HEK293 (cell line): ENCODE measurements at regions not wholly inside any gene's neighbourhood (a gene's known extent, or its start where the extent isn't known, plus 50 kb on each side); places are given as distances from the start of the nearest gene placed in this dataset.

Experiments
- CTCF ChIA-PET: fragments of 350-600 bp; formaldehyde crosslinking; extraction: SDS; loops from one replicate; lab custom pipeline; 2021; ENCODE audit warnings: antibody characterized with exemption; lab: Yijun Ruan, JAX
- POLR2A ChIA-PET: fragments of 300-600 bp; formaldehyde crosslinking; extraction: SDS; loops from one replicate; lab custom pipeline; 2020; ENCODE audit warnings: antibody characterized with exemption, inconsistent platforms; lab: Yijun Ruan, JAX
- H3K27ac ChIP-seq: fragments of 200-500 bp; sonication (Bioruptor generic); 2 replicates; pipeline ENCODE4 v1.5.1; 2014; ENCODE audit warnings: low read depth, low read length, control low read depth, inconsistent platforms; ENCODE audit errors: extremely low read depth
- H3K36me3 ChIP-seq, 2 experiments: fragments of 200-500 bp in 1 of 2; sonication (Bioruptor generic) in 1 of 2; 1 replicate in 1 of 2; 2 replicates in 1 of 2; pipeline ENCODE4 v1.5.1; 2014 to 2017; ENCODE audit warnings: inconsistent platforms in 2 of 2, low read length in 2 of 2; ENCODE audit not compliant: control insufficient read depth in 2 of 2, insufficient read depth in 1 of 2
- H3K4me1 ChIP-seq: fragments of 200-500 bp; sonication (Bioruptor generic); 2 replicates; pipeline ENCODE4 v1.5.1; 2014; ENCODE audit warnings: mild to moderate bottlenecking, low read length, inconsistent platforms; ENCODE audit not compliant: control insufficient read depth, insufficient read depth
- H3K4me3 ChIP-seq: 2 replicates; pipeline ENCODE4 v1.5.1; 2011; ENCODE audit warnings: low read depth, mild to moderate bottlenecking, control low read depth, low read length, moderate library complexity
- H3K9me3 ChIP-seq: fragments of 200-500 bp; sonication (Bioruptor generic); 2 replicates; pipeline ENCODE4 v1.5.1; 2014; ENCODE audit warnings: low read depth, low read length, inconsistent platforms; ENCODE audit not compliant: control insufficient read depth, insufficient read depth
- RBAK ChIP-seq: fragments of 450-650 bp; formaldehyde crosslinking; IDR thresholded peaks from 2 replicates; pipeline ENCODE4 v1.5.1; 2016; ENCODE audit warnings: missing biosample characterization, missing genetic modification characterization
- WT1 ChIP-seq: fragments of 450-650 bp; formaldehyde crosslinking; IDR thresholded peaks from 2 replicates; pipeline ENCODE4 v1.5.1; 2016; ENCODE audit warnings: missing biosample characterization, missing genetic modification characterization
- YY1 ChIP-seq: fragments of 450-650 bp; formaldehyde crosslinking; IDR thresholded peaks from 2 replicates; pipeline ENCODE4 v1.5.1; 2018; ENCODE audit warnings: missing biosample characterization, missing genetic modification characterization
- ZFP3 ChIP-seq: fragments of 450-650 bp; formaldehyde crosslinking; IDR thresholded peaks from 2 replicates; pipeline ENCODE4 v1.5.1; 2016; ENCODE audit warnings: low read depth, missing biosample characterization, missing genetic modification characterization
- ZNF184 ChIP-seq: fragments of 450-650 bp; IDR thresholded peaks from 2 replicates; pipeline ENCODE4 v1.5.1; 2018; ENCODE audit warnings: missing biosample characterization, mild to moderate bottlenecking, missing genetic modification characterization
- ZNF248 ChIP-seq: fragments of 450-650 bp; formaldehyde crosslinking; IDR thresholded peaks from 2 replicates; pipeline ENCODE4 v1.5.1; 2017; ENCODE audit warnings: missing biosample characterization, missing genetic modification characterization
- ZNF416 ChIP-seq: fragments of 450-650 bp; formaldehyde crosslinking; IDR thresholded peaks from 2 replicates; pipeline ENCODE4 v1.5.1; 2016; ENCODE audit warnings: missing biosample characterization, missing genetic modification characterization
- ZNF558 ChIP-seq: fragments of 450-650 bp; formaldehyde crosslinking; IDR thresholded peaks from 2 replicates; pipeline ENCODE4 v1.5.1; 2016; ENCODE audit warnings: missing biosample characterization, missing genetic modification characterization
- ZNF585B ChIP-seq: fragments of 450-650 bp; formaldehyde crosslinking; IDR thresholded peaks from 2 replicates; pipeline ENCODE4 v1.5.1; 2016; ENCODE audit warnings: missing biosample characterization, missing genetic modification characterization
- ZNF747 ChIP-seq: fragments of 450-650 bp; formaldehyde crosslinking; IDR thresholded peaks from 2 replicates; pipeline ENCODE4 v1.5.1; 2016; ENCODE audit warnings: missing biosample characterization, missing genetic modification characterization
- ZNF768 ChIP-seq: fragments of 450-650 bp; formaldehyde crosslinking; IDR thresholded peaks from 2 replicates; pipeline ENCODE4 v1.5.1; 2018; ENCODE audit warnings: missing biosample characterization, mild to moderate bottlenecking, missing genetic modification characterization
- ZNF792 ChIP-seq: fragments of 450-650 bp; formaldehyde crosslinking; IDR thresholded peaks from 2 replicates; pipeline ENCODE4 v1.5.1; 2016; ENCODE audit warnings: missing biosample characterization, missing genetic modification characterization
- ZNF843 ChIP-seq: fragments of 450-650 bp; formaldehyde crosslinking; IDR thresholded peaks from 2 replicates; pipeline ENCODE4 v1.5.1; 2016; ENCODE audit warnings: missing biosample characterization, missing genetic modification characterization
- TF ChIP-seq, protein P1 (sequence below): fragments of 450-650 bp; formaldehyde crosslinking; IDR thresholded peaks from 2 replicates; pipeline ENCODE4 v1.5.1; 2016; ENCODE audit warnings: missing biosample characterization, missing genetic modification characterization
- TF ChIP-seq, protein P2 (sequence below): fragments of 450-650 bp; formaldehyde crosslinking; IDR thresholded peaks from 2 replicates; pipeline ENCODE4 v1.5.1; 2016; ENCODE audit warnings: missing biosample characterization, missing genetic modification characterization, borderline replicate concordance
- TF ChIP-seq, protein P3 (sequence below): fragments of 450-650 bp; formaldehyde crosslinking; IDR thresholded peaks from 2 replicates; pipeline ENCODE4 v1.5.1; 2016; ENCODE audit warnings: missing biosample characterization, missing genetic modification characterization
- TF ChIP-seq, protein P4 (sequence below): fragments of 450-650 bp; formaldehyde crosslinking; IDR thresholded peaks from 2 replicates; pipeline ENCODE4 v1.5.1; 2016; ENCODE audit warnings: missing biosample characterization, missing genetic modification characterization

DNA sequence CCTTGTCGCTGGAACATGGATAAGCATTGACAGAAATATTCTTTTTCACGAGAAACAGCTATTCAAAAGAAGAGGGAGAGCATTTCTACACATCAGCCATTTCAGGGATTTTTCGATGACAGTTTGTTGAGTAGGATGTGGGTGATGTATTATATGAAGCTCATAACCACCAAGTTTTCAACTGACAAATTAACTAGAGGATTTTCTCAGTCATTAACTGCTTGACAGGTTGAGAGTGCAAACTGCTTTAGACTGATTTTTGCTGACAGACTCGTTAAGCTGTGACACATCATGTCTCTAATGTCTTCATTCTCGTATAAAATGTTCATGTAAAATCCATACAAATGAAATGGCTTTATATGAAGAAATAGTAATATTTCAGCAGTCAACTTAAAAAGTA lies 354.2 kb upstream of the KCNN2 start:
- Histone ChIP-seq H3K36me3 (no peaks in the 10 kb centered on the region), H3K27ac (no peak overlapping the region), H3K4me3 (no peak overlapping the region), H3K9me3 (no peaks in the 10 kb centered on the region), H3K4me1 (no peaks in the 10 kb centered on the region)
- POLR2A ChIA-PET: no interaction called here
- TF ChIP-seq ZNF585B (tag by site-specific recombination) (no peak), RBAK (tag by site-specific recombination) (no peak), WT1 (tag by site-specific recombination) (no peak), ZFP3 (tag by site-specific recombination) (no peak), ZNF184 (tag by site-specific recombination) (no peak), ZNF558 (tag by site-specific recombination) (no peak), ZNF768 (tag by site-specific recombination) (no peak), YY1 (tag by site-specific recombination) (no peak), ZNF843 (tag by site-specific recombination) (no peak), ZNF747 (tag by site-specific recombination) (no peak), ZNF792 (tag by site-specific recombination) (no peak), ZNF248 (tag by site-specific recombination) (no peak), ZNF416 (tag by site-specific recombination) (no peak)
- TF ChIP-seq, protein P1, sequence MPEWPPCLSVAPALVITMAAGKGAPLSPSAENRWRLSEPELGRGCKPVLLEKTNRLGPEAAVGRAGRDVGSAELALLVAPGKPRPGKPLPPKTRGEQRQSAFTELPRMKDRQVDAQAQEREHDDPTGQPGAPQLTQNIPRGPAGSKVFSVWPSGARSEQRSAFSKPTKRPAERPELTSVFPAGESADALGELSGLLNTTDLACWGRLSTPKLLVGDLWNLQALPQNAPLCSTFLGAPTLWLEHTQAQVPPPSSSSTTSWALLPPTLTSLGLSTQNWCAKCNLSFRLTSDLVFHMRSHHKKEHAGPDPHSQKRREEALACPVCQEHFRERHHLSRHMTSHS (tag by site-specific recombination): no peak
- TF ChIP-seq, protein P2, sequence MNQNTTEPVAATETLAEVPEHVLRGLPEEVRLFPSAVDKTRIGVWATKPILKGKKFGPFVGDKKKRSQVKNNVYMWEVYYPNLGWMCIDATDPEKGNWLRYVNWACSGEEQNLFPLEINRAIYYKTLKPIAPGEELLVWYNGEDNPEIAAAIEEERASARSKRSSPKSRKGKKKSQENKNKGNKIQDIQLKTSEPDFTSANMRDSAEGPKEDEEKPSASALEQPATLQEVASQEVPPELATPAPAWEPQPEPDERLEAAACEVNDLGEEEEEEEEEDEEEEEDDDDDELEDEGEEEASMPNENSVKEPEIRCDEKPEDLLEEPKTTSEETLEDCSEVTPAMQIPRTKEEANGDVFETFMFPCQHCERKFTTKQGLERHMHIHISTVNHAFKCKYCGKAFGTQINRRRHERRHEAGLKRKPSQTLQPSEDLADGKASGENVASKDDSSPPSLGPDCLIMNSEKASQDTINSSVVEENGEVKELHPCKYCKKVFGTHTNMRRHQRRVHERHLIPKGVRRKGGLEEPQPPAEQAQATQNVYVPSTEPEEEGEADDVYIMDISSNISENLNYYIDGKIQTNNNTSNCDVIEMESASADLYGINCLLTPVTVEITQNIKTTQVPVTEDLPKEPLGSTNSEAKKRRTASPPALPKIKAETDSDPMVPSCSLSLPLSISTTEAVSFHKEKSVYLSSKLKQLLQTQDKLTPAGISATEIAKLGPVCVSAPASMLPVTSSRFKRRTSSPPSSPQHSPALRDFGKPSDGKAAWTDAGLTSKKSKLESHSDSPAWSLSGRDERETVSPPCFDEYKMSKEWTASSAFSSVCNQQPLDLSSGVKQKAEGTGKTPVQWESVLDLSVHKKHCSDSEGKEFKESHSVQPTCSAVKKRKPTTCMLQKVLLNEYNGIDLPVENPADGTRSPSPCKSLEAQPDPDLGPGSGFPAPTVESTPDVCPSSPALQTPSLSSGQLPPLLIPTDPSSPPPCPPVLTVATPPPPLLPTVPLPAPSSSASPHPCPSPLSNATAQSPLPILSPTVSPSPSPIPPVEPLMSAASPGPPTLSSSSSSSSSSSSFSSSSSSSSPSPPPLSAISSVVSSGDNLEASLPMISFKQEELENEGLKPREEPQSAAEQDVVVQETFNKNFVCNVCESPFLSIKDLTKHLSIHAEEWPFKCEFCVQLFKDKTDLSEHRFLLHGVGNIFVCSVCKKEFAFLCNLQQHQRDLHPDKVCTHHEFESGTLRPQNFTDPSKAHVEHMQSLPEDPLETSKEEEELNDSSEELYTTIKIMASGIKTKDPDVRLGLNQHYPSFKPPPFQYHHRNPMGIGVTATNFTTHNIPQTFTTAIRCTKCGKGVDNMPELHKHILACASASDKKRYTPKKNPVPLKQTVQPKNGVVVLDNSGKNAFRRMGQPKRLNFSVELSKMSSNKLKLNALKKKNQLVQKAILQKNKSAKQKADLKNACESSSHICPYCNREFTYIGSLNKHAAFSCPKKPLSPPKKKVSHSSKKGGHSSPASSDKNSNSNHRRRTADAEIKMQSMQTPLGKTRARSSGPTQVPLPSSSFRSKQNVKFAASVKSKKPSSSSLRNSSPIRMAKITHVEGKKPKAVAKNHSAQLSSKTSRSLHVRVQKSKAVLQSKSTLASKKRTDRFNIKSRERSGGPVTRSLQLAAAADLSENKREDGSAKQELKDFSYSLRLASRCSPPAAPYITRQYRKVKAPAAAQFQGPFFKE (tag by site-specific recombination): no peak
- TF ChIP-seq, protein P3, sequence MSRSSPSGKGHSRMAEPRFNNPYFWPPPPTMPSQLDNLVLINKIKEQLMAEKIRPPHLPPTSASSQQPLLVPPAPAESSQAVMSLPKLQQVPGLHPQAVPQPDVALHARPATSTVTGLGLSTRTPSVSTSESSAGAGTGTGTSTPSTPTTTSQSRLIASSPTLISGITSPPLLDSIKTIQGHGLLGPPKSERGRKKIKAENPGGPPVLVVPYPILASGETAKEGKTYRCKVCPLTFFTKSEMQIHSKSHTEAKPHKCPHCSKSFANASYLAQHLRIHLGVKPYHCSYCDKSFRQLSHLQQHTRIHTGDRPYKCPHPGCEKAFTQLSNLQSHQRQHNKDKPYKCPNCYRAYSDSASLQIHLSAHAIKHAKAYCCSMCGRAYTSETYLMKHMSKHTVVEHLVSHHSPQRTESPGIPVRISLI: no peak
- TF ChIP-seq, protein P4, sequence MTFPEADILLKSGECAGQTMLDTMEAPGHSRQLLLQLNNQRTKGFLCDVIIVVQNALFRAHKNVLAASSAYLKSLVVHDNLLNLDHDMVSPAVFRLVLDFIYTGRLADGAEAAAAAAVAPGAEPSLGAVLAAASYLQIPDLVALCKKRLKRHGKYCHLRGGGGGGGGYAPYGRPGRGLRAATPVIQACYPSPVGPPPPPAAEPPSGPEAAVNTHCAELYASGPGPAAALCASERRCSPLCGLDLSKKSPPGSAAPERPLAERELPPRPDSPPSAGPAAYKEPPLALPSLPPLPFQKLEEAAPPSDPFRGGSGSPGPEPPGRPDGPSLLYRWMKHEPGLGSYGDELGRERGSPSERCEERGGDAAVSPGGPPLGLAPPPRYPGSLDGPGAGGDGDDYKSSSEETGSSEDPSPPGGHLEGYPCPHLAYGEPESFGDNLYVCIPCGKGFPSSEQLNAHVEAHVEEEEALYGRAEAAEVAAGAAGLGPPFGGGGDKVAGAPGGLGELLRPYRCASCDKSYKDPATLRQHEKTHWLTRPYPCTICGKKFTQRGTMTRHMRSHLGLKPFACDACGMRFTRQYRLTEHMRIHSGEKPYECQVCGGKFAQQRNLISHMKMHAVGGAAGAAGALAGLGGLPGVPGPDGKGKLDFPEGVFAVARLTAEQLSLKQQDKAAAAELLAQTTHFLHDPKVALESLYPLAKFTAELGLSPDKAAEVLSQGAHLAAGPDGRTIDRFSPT (tag by site-specific recombination): no peak
- CTCF ChIA-PET: interaction anchor here (0.7 kb wide), 1 partner anchor 55 kb away, joined by 3 read pairs; no protein-coding TSS in a partner anchor
